ENCODE measurements at regions not wholly inside any gene's neighbourhood (a gene's known extent, or its start where the extent isn't known, plus 50 kb on each side); places are given as distances from the start of the nearest gene placed in this dataset.

- ATAC-seq = no peak
Observed at GRCh38 chr3:109643590-109643989, 306.2 kb upstream of the DPPA4 start.

GRCh38 chr3:109644332-109644731, 307.0 kb upstream of the DPPA4 start:
- Histone ChIP-seq H2AFZ (ENCODE audit: low read depth, low read length) (no peak overlapping the region), H3K4me2 (ENCODE audit: insufficient read depth, low read length) (no peak overlapping the region), H3K9me1 (ENCODE audit: control insufficient read depth, insufficient read depth, low read length) (no peaks in the 10 kb centered on the region), H3K79me2 (ENCODE audit: control insufficient read depth, insufficient read depth, low read length) (no peaks in the 10 kb centered on the region), H3K9me3 (replicated peaks; ENCODE audit: control insufficient read depth, insufficient read depth, low read depth, low read length) (no peaks in the 10 kb centered on the region), H4K20me1 (replicated peaks; ENCODE audit: control insufficient read depth, insufficient read depth, low read length) (no peaks in the 10 kb centered on the region), H3K27me3 (ENCODE audit: control insufficient read depth in 2 of 2, insufficient read depth in 2 of 2, low read length in 2 of 2) (no peaks in the 10 kb centered on the region), H3K36me3 (ENCODE audit: control insufficient read depth, insufficient read depth, low read length) (no peaks in the 10 kb centered on the region), H3K4me1 (replicated peaks in 1 of 2; ENCODE audit: control insufficient read depth in 2 of 2, insufficient read depth in 2 of 2, low read length in 2 of 2) (no peaks in the 10 kb centered on the region), H3K4me3 (no peak overlapping the region), H3K9ac (ENCODE audit: insufficient read depth in 1 of 2, low read depth in 2 of 2, low read length in 2 of 2) (no peak overlapping the region), H3K27ac (ENCODE audit: extremely low read depth, low read depth, low read length) (no peak overlapping the region)
- in situ Hi-C loops (cut with MboI) = no loop called here
- ChIA-PET POLR2A (no interaction called here), CTCF (ENCODE audit: low intra/inter-chr PET ratio) (no interaction called here)
- FAIRE-seq = no peak
- TF ChIP-seq NFXL1 (CRISPR knock-in tag; IDR thresholded peaks at IDR 0.05) (no peak), SIN3A (IDR thresholded peaks at IDR 0.05; ENCODE audit: borderline replicate concordance in 2 of 2, control insufficient read depth in 1 of 2, low read depth in 2 of 2, low read length in 2 of 2) (no peak), SUPT5H (IDR thresholded peaks at IDR 0.05) (no peak)
- intact Hi-C loops (cut with micrococcal nuclease) = no loop called here
- no peak for ATAC-seq
- DNase-seq (ENCODE audit: extremely low read depth in 1 of 4, low spot score in 3 of 4) = no peak
- BruUV-seq (replicated peaks) = no TSS peak
- WGBS (ENCODE audit: insufficient coverage, low coverage, missing lambda C conversion rate) = 0% methylated on average over 2 of the region's 2 CpGs

More at GRCh38 chr3:109643590-109643989, 306.2 kb upstream of the DPPA4 start:
- Histone ChIP-seq H3K4me3 (no peak overlapping the region), H2AFZ (ENCODE audit: low read depth, low read length) (no peak overlapping the region), H3K79me2 (ENCODE audit: control insufficient read depth, insufficient read depth, low read length) (no peaks in the 10 kb centered on the region), H3K9me3 (replicated peaks; ENCODE audit: control insufficient read depth, insufficient read depth, low read depth, low read length) (no peaks in the 10 kb centered on the region), H3K9ac (ENCODE audit: insufficient read depth in 1 of 2, low read depth in 2 of 2, low read length in 2 of 2) (no peak overlapping the region), H3K9me1 (ENCODE audit: control insufficient read depth, insufficient read depth, low read length) (no peaks in the 10 kb centered on the region), H4K20me1 (replicated peaks; ENCODE audit: control insufficient read depth, insufficient read depth, low read length) (no peaks in the 10 kb centered on the region), H3K27me3 (ENCODE audit: control insufficient read depth in 2 of 2, insufficient read depth in 2 of 2, low read length in 2 of 2) (no peaks in the 10 kb centered on the region), H3K36me3 (ENCODE audit: control insufficient read depth, insufficient read depth, low read length) (no peaks in the 10 kb centered on the region), H3K4me1 (replicated peaks in 1 of 2; ENCODE audit: control insufficient read depth in 2 of 2, insufficient read depth in 2 of 2, low read length in 2 of 2) (no peaks in the 10 kb centered on the region), H3K4me2 (ENCODE audit: insufficient read depth, low read length) (no peak overlapping the region), H3K27ac (ENCODE audit: extremely low read depth, low read depth, low read length) (no peak overlapping the region)
- no TSS peak for BruUV-seq (replicated peaks)
- no peak for DNase-seq (ENCODE audit: extremely low read depth in 1 of 4, low spot score in 3 of 4)
- TF ChIP-seq FOSL1 (tag; conservative IDR thresholded peaks at IDR 0.05) (0 out of 2 replicates have a peak, but pooled peaks have one; percentile 20), E2F4 (CRISPR knock-in tag; IDR thresholded peaks at IDR 0.05; ENCODE audit: low read depth) (no peak)
- in situ Hi-C loops (cut with MboI) (no loop called here), intact Hi-C loops (cut with micrococcal nuclease) (no loop called here)
- POLR2A ChIA-PET = no interaction called here
- CTCF ChIA-PET (ENCODE audit: low intra/inter-chr PET ratio) = no interaction called here
- no peak for FAIRE-seq
- 0% methylated on average over 1 of the region's 2 CpGs for WGBS (ENCODE audit: insufficient coverage, low coverage, missing lambda C conversion rate)

Data from K562 (cell line).